Activated T-helper 2 cell treated with anti-CD3 and anti-CD28 coated beads, Interferon-gamma antibody, Interleukin-2, Interleukin-4, amounts not matched to agents 10 μg/mL and 5 μg/mL and 100 μg/mL, durations not matched to agents 14 hours and 24 hours and 36 hours (primary cell): ENCODE measurements at regions not wholly inside any gene's neighbourhood (a gene's known extent, or its start where the extent isn't known, plus 50 kb on each side); places are given as distances from the start of the nearest gene placed in this dataset.

Experiments used
- DNase-seq: peaks from one replicate; pipeline ENCODE4 v3.0.0; 2021; ENCODE audit warnings: low spot score
- H3K27ac Mint-ChIP-seq: one replicate; pipeline ENCODE4 v1.8.0; 2021; ENCODE audit warnings: mixed read lengths
- H3K27me3 Mint-ChIP-seq: one replicate; pipeline ENCODE4 v1.8.0; 2021; ENCODE audit warnings: low read depth, mixed read lengths
- H3K36me3 Mint-ChIP-seq: one replicate; pipeline ENCODE4 v1.8.0; 2021; ENCODE audit warnings: low read depth, mixed read lengths
- H3K4me1 Mint-ChIP-seq: one replicate; pipeline ENCODE4 v1.8.0; 2021; ENCODE audit warnings: low read depth, mixed read lengths
- H3K4me3 Mint-ChIP-seq: one replicate; pipeline ENCODE4 v1.8.0; 2021; ENCODE audit warnings: low read depth, mild to moderate bottlenecking, moderate library complexity, mixed read lengths
- H3K9me3 Mint-ChIP-seq: one replicate; pipeline ENCODE4 v1.8.0; 2021; ENCODE audit warnings: mixed read lengths
- intact Hi-C: fragments of 100-400 bp; cut with micrococcal nuclease; formaldehyde crosslinking; loops from one replicate; pipeline ENCODE4 v1.15.1; 2023

GRCh38 chr22:49491221-49491635, 336.4 kb downstream of the BRD1 start:
- Mint-ChIP-seq H3K4me1 (no peaks in the 10 kb centered on the region), H3K9me3 (no peaks in the 10 kb centered on the region), H3K4me3 (no peak overlapping the region), H3K36me3 (no peaks in the 10 kb centered on the region), H3K27ac (no peak overlapping the region), H3K27me3 (no peaks in the 10 kb centered on the region)
- no peak for DNase-seq
- intact Hi-C loops, result no loop called here

GRCh38 chr22:49490692-49491091, 337.0 kb downstream of the BRD1 start:
- Mint-ChIP-seq H3K27ac (no peak overlapping the region), H3K27me3 (no peaks in the 10 kb centered on the region), H3K4me1 (no peaks in the 10 kb centered on the region), H3K4me3 (no peak overlapping the region), H3K9me3 (no peaks in the 10 kb centered on the region), H3K36me3 (no peaks in the 10 kb centered on the region)
- intact Hi-C loops, result no loop called here
- DNase-seq, result no peak

GRCh38 chr22:49489821-49490220, 337.9 kb downstream of the BRD1 start:
- Mint-ChIP-seq H3K36me3 (no peaks in the 10 kb centered on the region), H3K27ac (no peak overlapping the region), H3K9me3 (no peaks in the 10 kb centered on the region), H3K27me3 (no peaks in the 10 kb centered on the region), H3K4me1 (no peaks in the 10 kb centered on the region), H3K4me3 (no peak overlapping the region)
- intact Hi-C loops, result no loop called here
- DNase-seq, result no peak

GRCh38 chr22:49488943-49489342, 338.7 kb downstream of the BRD1 start:
- no peaks in the 10 kb centered on the region for H3K36me3 Mint-ChIP-seq
- H3K9me3 Mint-ChIP-seq, result no peaks in the 10 kb centered on the region
- H3K27me3 Mint-ChIP-seq, result no peaks in the 10 kb centered on the region
- no peaks in the 10 kb centered on the region for H3K4me1 Mint-ChIP-seq
- no peak overlapping the region for H3K4me3 Mint-ChIP-seq
- intact Hi-C loops, result no loop called here
- H3K27ac Mint-ChIP-seq, result no peak overlapping the region
- no peak for DNase-seq

DNA sequence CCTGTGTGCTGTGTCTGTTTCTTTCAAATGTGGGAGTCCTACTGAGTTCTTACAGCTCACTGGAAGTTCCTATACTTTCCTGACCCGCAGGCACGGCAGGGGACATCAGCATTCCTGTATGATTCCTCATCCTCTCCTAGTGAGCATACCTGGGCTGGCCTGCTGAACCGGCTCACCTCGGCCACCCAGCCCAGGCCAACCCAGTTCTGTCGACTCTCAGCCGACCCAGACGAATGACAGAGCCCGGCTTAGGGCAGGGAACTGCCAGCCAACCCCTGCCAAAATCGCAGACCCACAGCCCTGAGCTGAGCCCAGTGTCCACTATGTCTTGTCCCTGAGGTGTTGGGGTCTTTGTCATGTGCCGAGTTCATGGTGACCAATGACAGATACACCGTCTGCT, 339.7 kb downstream of the BRD1 start:
- H3K27ac Mint-ChIP-seq, result no peak overlapping the region
- H3K4me3 Mint-ChIP-seq, result no peak overlapping the region
- H3K9me3 Mint-ChIP-seq, result no peaks in the 10 kb centered on the region
- H3K4me1 Mint-ChIP-seq, result no peaks in the 10 kb centered on the region
- no peaks in the 10 kb centered on the region for H3K36me3 Mint-ChIP-seq
- intact Hi-C loops, result no loop called here
- no peaks in the 10 kb centered on the region for H3K27me3 Mint-ChIP-seq
- DNase-seq, result no peak

DNA sequence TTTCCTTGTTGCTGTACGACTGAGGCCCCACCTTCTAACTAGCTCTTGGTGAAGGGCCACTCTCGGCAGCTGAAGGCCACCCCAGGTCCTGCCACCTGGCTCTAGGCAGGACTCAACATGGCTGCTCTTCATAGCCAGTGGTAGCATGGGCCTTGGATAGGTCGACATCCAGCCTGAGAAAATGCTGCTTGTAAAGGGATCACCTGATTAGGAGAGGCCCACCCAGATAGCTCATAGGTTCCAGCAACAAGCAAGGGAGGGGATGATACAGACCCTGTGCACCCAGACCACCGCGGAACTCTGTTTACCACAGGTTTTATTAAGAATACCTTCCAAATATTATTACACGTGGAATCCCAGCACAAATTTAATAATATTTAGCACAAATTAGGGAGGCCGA, 341.4 kb downstream of the BRD1 start:
- intact Hi-C loops, result no loop called here

DNA sequence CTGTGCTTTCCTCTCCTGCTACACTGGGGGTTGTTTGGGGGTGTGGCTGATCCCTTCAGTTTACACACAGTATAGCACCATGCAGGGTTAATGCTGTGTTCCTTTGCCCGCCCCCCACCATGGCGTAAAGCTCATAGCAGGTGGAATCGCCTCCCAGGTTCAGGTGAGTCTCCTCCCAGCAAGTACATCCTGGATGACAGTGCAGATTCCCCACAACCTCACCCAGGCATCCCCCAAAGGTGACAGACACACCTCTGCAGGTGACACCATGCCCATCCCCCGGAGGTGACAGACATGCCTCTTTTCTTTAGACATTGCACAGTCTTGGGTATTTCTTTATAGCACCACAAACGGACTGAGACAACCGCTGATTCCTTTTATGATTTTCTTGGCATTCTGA, 343.7 kb downstream of the BRD1 start:
- no peaks in the 10 kb centered on the region for H3K4me1 Mint-ChIP-seq
- intact Hi-C loops, result no loop called here
- no peak overlapping the region for H3K27ac Mint-ChIP-seq
- H3K4me3 Mint-ChIP-seq, result no peak overlapping the region
- H3K36me3 Mint-ChIP-seq, result no peaks in the 10 kb centered on the region
- H3K27me3 Mint-ChIP-seq, result no peaks in the 10 kb centered on the region
- DNase-seq, result no peak
- no peaks in the 10 kb centered on the region for H3K9me3 Mint-ChIP-seq

More for the DNA sequence above, 341.4 kb downstream of the BRD1 start:
- DNase-seq, result no peak
- H3K27ac Mint-ChIP-seq, result no peak overlapping the region
- no peak overlapping the region for H3K4me3 Mint-ChIP-seq
- no peaks in the 10 kb centered on the region for H3K36me3 Mint-ChIP-seq
- no peaks in the 10 kb centered on the region for H3K9me3 Mint-ChIP-seq
- no peaks in the 10 kb centered on the region for H3K4me1 Mint-ChIP-seq
- no peaks in the 10 kb centered on the region for H3K27me3 Mint-ChIP-seq

GRCh38 chr22:49483281-49483870, 344.3 kb downstream of the BRD1 start:
- Mint-ChIP-seq H3K27me3 (no peaks in the 10 kb centered on the region), H3K4me3 (no peak overlapping the region), H3K27ac (no peak overlapping the region), H3K4me1 (no peaks in the 10 kb centered on the region), H3K9me3 (no peaks in the 10 kb centered on the region), H3K36me3 (no peaks in the 10 kb centered on the region)
- intact Hi-C loops, result no loop called here
- DNase-seq, result no peak

GRCh38 chr22:49482811-49483210, 344.9 kb downstream of the BRD1 start:
- H3K4me1 Mint-ChIP-seq, result no peaks in the 10 kb centered on the region
- DNase-seq, result no peak
- H3K9me3 Mint-ChIP-seq, result no peaks in the 10 kb centered on the region
- H3K36me3 Mint-ChIP-seq, result no peaks in the 10 kb centered on the region
- H3K4me3 Mint-ChIP-seq, result no peak overlapping the region
- H3K27me3 Mint-ChIP-seq, result no peaks in the 10 kb centered on the region
- no peak overlapping the region for H3K27ac Mint-ChIP-seq
- intact Hi-C loops, result no loop called here

DNA sequence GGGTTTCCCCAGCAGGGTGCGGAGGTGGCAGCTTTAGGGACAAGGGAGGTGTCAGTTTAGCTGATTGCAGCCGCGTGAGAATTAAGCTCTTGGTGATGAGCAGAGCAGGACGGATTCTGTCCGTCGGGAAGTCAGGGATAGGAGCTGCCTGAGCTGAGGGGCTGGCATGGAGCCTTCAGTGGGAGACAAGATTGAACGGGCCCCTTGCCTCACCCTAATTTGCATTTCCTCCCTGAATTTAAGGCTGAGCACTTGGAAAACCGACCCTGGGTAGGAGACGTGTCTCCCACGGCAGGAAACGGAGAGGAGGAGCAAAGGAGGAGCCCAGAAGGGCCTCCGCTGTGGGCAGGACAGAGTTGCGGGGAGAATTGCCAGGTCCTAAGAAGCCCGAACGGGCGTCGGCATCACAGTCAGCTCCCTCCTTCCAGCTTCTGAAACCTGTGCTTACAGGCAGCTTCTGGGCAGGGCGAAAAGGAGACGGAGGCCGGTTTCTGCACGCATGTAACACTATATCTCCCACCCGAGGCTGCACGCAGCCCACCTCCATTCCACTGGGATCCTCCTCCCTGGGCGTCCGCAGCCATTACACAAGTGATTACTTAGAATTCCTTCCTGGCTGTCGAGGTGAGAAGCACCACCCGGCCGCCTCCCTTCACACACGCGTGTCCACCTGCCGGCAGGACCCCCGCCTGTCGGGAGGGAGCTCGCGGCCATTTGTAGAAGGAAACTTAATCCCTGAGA, 345.8 kb downstream of the BRD1 start:
- no peak overlapping the region for H3K4me3 Mint-ChIP-seq
- H3K36me3 Mint-ChIP-seq, result peaks cover 4% of the 10 kb centered on the region
- DNase-seq, result no peak
- H3K9me3 Mint-ChIP-seq, result peaks cover 4% of the 10 kb centered on the region
- intact Hi-C loops, result no loop called here
- no peaks in the 10 kb centered on the region for H3K4me1 Mint-ChIP-seq
- no peak overlapping the region for H3K27ac Mint-ChIP-seq
- no peaks in the 10 kb centered on the region for H3K27me3 Mint-ChIP-seq

- H3K27me3 Mint-ChIP-seq, result no peaks in the 10 kb centered on the region
- no peak overlapping the region for H3K4me3 Mint-ChIP-seq
- peaks cover 11% of the 10 kb centered on the region for H3K36me3 Mint-ChIP-seq
- DNase-seq, result no peak
- H3K4me1 Mint-ChIP-seq, result no peaks in the 10 kb centered on the region
- intact Hi-C loops, result no loop called here
- no peak overlapping the region for H3K27ac Mint-ChIP-seq
- peaks cover 12% of the 10 kb centered on the region for H3K9me3 Mint-ChIP-seq
Observed at GRCh38 chr22:49480896-49481658, 346.6 kb downstream of the BRD1 start.

DNA sequence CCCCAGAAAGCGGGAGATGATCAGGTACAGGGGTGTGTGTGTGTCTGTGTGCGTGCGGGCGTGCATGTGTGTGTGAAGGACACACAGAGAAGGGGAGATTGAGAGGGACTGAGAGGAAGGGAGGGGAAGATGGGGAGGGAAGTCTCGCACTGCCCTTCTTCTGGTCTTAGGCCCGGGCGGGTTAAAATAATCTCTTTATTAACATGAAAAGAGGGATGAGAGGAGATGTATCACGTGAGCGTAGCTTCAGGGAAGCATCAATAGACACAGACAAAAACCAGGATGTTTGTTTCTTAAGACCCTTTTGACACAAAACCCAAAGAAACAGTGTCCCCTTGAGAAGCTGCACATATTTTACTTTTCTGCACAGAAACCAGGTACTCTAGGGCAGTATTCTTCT, 347.3 kb downstream of the BRD1 start:
- peaks cover 12% of the 10 kb centered on the region for H3K9me3 Mint-ChIP-seq
- H3K27ac Mint-ChIP-seq, result no peak overlapping the region
- H3K4me3 Mint-ChIP-seq, result no peak overlapping the region
- no peaks in the 10 kb centered on the region for H3K4me1 Mint-ChIP-seq
- DNase-seq, result no peak
- H3K27me3 Mint-ChIP-seq, result no peaks in the 10 kb centered on the region
- intact Hi-C loops, result no loop called here
- H3K36me3 Mint-ChIP-seq, result peaks cover 12% of the 10 kb centered on the region

- Mint-ChIP-seq H3K27me3 (no peaks in the 10 kb centered on the region), H3K4me1 (no peaks in the 10 kb centered on the region), H3K9me3 (peaks cover 12% of the 10 kb centered on the region), H3K27ac (no peak overlapping the region), H3K4me3 (no peak overlapping the region), H3K36me3 (peaks cover 12% of the 10 kb centered on the region)
- DNase-seq, result no peak
- intact Hi-C loops, result no loop called here
Observed at GRCh38 chr22:49479566-49479965, 348.1 kb downstream of the BRD1 start.
